Erythroblast (primary cell): ENCODE measurements at regions not wholly inside any gene's neighbourhood (a gene's known extent, or its start where the extent isn't known, plus 50 kb on each side); places are given as distances from the start of the nearest gene placed in this dataset.

Experiments used
- GATA1 ChIP-seq: IDR thresholded peaks from 2 replicates; pipeline ENCODE4 v1.6.1; 2011; ENCODE audit warnings: low read depth, mild to moderate bottlenecking, control low read depth, low read length, moderate library complexity
- POLR2A ChIP-seq: IDR thresholded peaks from 2 replicates; pipeline ENCODE4 v1.6.1; 2011; ENCODE audit warnings: mild to moderate bottlenecking, low read length

DNA sequence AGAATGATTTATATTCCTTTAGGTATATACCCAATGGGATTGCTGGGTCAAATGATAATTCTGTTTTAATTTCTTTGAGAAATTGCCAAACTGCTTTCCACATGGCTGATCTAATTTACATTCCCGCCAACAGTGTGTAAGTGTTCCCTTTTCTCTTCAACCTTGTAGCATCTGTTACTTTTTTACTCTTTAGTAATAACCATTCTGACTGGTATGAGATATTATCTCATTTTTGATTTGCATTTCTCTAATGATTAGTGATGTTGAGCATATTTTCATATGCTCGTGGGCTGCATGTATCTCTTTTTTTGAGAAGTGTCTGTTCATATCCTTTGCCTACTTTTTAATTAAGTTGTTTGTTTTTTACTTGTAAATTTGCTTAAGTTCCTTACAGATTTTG lies 1264.2 kb downstream of the OTOL1 start:
- TF ChIP-seq POLR2A, result no peak
- no peak for TF ChIP-seq GATA1
